ENCODE measurements at regions not wholly inside any gene's neighbourhood (a gene's known extent, or its start where the extent isn't known, plus 50 kb on each side); places are given as distances from the start of the nearest gene placed in this dataset.

- Mint-ChIP-seq H3K27me3 (ENCODE audit: low read depth in 3 of 3) (peaks cover 1 to 6% (median 2%) of the 10 kb centered on the region in 3 donors), H3K27ac (no peak overlapping the region), H3K36me3 (peaks cover 0 to 15% of the 10 kb centered on the region in 2 donors), H3K4me1 (peaks cover 55% of the 10 kb centered on the region), H3K4me3 (no peak overlapping the region), H3K9me3 (peaks cover 0 to 4% (median 2%) of the 10 kb centered on the region in 7 donors)
- Histone ChIP-seq H3K4me2 (replicated peaks; ENCODE audit: extremely low read depth, low read length, poor library complexity, severe bottlenecking) (no peak overlapping the region), H3K9me3 (replicated peaks in 1 of 2; ENCODE audit: control insufficient read depth in 1 of 2, insufficient read depth in 1 of 2, low read length in 2 of 2) (no peaks in the 10 kb centered on the region), H3K4me1 (ENCODE audit: control insufficient read depth in 1 of 2, insufficient read depth in 2 of 2, low read length in 2 of 2) (peaks cover 36 to 37% of the 10 kb centered on the region in 2 donors), H3K4me3 (replicated peaks in 1 of 3; ENCODE audit: low read depth in 2 of 3, low read length in 3 of 3) (no peak overlapping the region), H3K27ac (ENCODE audit: low read depth in 1 of 2, low read length in 2 of 2) (no peak overlapping the region), H3K9ac (ENCODE audit: insufficient read depth, low read length, poor library complexity, severe bottlenecking) (no peak overlapping the region), H4K20me1 (ENCODE audit: insufficient read depth, low read length) (no peaks in the 10 kb centered on the region), H3K79me2 (ENCODE audit: insufficient read depth, low read length) (no peaks in the 10 kb centered on the region), H3K27me3 (ENCODE audit: control insufficient read depth in 2 of 2, insufficient read depth in 2 of 2, low read length in 2 of 2) (no peaks in the 10 kb centered on the region), H3K36me3 (replicated peaks in 1 of 2; ENCODE audit: control insufficient read depth in 1 of 2, insufficient read depth in 2 of 2, low read length in 2 of 2) (no peaks in the 10 kb centered on the region), H2AFZ (ENCODE audit: insufficient read depth, low read depth, low read length, poor library complexity, severe bottlenecking) (no peak overlapping the region)
- no peak for DNase-seq
- WGBS (ENCODE audit: insufficient coverage), result 96% methylated on average over 9 of the region's 13 CpGs
- TF ChIP-seq, protein P1, sequence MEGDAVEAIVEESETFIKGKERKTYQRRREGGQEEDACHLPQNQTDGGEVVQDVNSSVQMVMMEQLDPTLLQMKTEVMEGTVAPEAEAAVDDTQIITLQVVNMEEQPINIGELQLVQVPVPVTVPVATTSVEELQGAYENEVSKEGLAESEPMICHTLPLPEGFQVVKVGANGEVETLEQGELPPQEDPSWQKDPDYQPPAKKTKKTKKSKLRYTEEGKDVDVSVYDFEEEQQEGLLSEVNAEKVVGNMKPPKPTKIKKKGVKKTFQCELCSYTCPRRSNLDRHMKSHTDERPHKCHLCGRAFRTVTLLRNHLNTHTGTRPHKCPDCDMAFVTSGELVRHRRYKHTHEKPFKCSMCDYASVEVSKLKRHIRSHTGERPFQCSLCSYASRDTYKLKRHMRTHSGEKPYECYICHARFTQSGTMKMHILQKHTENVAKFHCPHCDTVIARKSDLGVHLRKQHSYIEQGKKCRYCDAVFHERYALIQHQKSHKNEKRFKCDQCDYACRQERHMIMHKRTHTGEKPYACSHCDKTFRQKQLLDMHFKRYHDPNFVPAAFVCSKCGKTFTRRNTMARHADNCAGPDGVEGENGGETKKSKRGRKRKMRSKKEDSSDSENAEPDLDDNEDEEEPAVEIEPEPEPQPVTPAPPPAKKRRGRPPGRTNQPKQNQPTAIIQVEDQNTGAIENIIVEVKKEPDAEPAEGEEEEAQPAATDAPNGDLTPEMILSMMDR (IDR thresholded peaks at IDR 0.05), result no peak
- intact Hi-C loops (cut with micrococcal nuclease), result loop anchor here in 1 of 2 donors (5.0 kb wide), 1 partner anchor 34 kb away; no protein-coding TSS in a partner anchor
These were observed 126.7 kb downstream of the NDUFA10 start for GRCh38 chr2:239898292-239898925.

DNA sequence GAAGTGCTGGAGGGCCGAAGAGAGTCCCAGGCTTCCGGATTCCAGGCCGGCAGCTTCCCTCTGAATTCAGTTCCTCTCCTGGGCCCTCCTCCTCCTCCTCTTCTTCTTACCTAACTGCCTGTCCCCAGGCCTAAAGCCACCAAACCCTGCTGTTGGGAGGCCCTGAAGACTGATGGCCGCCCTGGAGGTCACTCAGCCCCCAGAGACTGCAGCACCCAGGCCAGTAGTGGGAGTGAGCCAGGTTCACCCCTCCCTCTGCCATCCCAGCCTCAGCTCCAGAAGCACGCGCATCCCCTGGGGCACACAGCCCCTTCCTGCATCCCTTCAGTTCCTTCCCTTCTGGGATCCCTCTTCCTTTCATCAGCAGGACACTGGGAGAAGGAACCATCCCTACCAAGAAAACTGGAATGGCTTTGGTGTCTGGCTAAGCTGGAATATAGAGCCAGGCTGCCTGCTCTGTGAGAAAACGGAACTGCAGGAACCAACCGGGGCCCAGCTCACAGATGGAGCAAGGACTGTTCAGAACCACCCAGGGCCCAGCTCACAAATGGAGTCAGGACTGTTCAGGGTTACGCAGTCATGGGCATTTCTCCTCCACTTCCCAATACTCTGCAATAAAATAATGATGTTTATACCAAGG, 127.4 kb downstream of the NDUFA10 start:
- H3K4me3 Mint-ChIP-seq, result no peak overlapping the region
- WGBS (ENCODE audit: insufficient coverage), result 84% methylated on average over 5 of the region's 9 CpGs

More for the DNA sequence above, 127.4 kb downstream of the NDUFA10 start:
- intact Hi-C loops (cut with micrococcal nuclease), result loop anchor here in 1 of 2 donors (5.0 kb wide), 1 partner anchor 35 kb away; no protein-coding TSS in a partner anchor
- H3K27ac Mint-ChIP-seq, result peak overlapping the region in 2 of 7 donors; percentile 13 to 69
- peaks cover 0 to 5% of the 10 kb centered on the region in 2 donors for H3K9me3 ChIP-seq (replicated peaks in 1 of 2; ENCODE audit: control insufficient read depth in 1 of 2, insufficient read depth in 1 of 2, low read length in 2 of 2)
- no peak overlapping the region for H3K4me2 ChIP-seq (replicated peaks; ENCODE audit: extremely low read depth, low read length, poor library complexity, severe bottlenecking)
- peaks cover 37 to 39% of the 10 kb centered on the region in 2 donors for H3K4me1 ChIP-seq (ENCODE audit: control insufficient read depth in 1 of 2, insufficient read depth in 2 of 2, low read length in 2 of 2)
- peaks cover 55% of the 10 kb centered on the region for H3K4me1 Mint-ChIP-seq
- H3K79me2 ChIP-seq (ENCODE audit: insufficient read depth, low read length), result no peaks in the 10 kb centered on the region
- H3K27ac ChIP-seq (ENCODE audit: low read depth in 1 of 2, low read length in 2 of 2), result no peak overlapping the region
- H3K27me3 ChIP-seq (ENCODE audit: control insufficient read depth in 2 of 2, insufficient read depth in 2 of 2, low read length in 2 of 2), result no peaks in the 10 kb centered on the region
- no peak for DNase-seq
- peaks cover 0 to 9% (median 4%) of the 10 kb centered on the region in 7 donors for H3K9me3 Mint-ChIP-seq
- H3K9ac ChIP-seq (ENCODE audit: insufficient read depth, low read length, poor library complexity, severe bottlenecking), result peak overlapping the region; percentile 24
- H3K4me3 ChIP-seq (replicated peaks in 1 of 3; ENCODE audit: low read depth in 2 of 3, low read length in 3 of 3), result no peak overlapping the region
- TF ChIP-seq, protein P1 (IDR thresholded peaks at IDR 0.05), result no peak
- peaks cover 3 to 20% of the 10 kb centered on the region in 2 donors for H3K36me3 Mint-ChIP-seq
- peaks cover 1 to 9% (median 2%) of the 10 kb centered on the region in 3 donors for H3K27me3 Mint-ChIP-seq (ENCODE audit: low read depth in 3 of 3)
- H4K20me1 ChIP-seq (ENCODE audit: insufficient read depth, low read length), result no peaks in the 10 kb centered on the region
- no peaks in the 10 kb centered on the region for H3K36me3 ChIP-seq (replicated peaks in 1 of 2; ENCODE audit: control insufficient read depth in 1 of 2, insufficient read depth in 2 of 2, low read length in 2 of 2)
- H2AFZ ChIP-seq (ENCODE audit: insufficient read depth, low read depth, low read length, poor library complexity, severe bottlenecking), result no peak overlapping the region
